Right renal pelvis (tissue), 4 donors: ENCODE measurements at regions not wholly inside any gene's neighbourhood (a gene's known extent, or its start where the extent isn't known, plus 50 kb on each side); places are given as distances from the start of the nearest gene placed in this dataset.
"Not testable (repeated sequence)": the region's sequence is repeated elsewhere in the genome, so short reads cannot be mapped to it uniquely, and the experiment has no call there.

Experiments used
- DNase-seq, 4 donors: peaks; one replicate each; pipeline ENCODE4 v3.0.0-alpha.2; 2013; ENCODE audit warnings: low read depth in 4 of 4, low spot score in 3 of 4, missing footprints in 1 of 4

- DNase-seq = no peak
Measured at GRCh38 chr20:29762620-29763019, 1494.8 kb upstream of the DEFB115 start.

GRCh38 chr20:29763821-29764511 lies 1493.5 kb upstream of the DEFB115 start:
- DNase-seq = no peak

DNA sequence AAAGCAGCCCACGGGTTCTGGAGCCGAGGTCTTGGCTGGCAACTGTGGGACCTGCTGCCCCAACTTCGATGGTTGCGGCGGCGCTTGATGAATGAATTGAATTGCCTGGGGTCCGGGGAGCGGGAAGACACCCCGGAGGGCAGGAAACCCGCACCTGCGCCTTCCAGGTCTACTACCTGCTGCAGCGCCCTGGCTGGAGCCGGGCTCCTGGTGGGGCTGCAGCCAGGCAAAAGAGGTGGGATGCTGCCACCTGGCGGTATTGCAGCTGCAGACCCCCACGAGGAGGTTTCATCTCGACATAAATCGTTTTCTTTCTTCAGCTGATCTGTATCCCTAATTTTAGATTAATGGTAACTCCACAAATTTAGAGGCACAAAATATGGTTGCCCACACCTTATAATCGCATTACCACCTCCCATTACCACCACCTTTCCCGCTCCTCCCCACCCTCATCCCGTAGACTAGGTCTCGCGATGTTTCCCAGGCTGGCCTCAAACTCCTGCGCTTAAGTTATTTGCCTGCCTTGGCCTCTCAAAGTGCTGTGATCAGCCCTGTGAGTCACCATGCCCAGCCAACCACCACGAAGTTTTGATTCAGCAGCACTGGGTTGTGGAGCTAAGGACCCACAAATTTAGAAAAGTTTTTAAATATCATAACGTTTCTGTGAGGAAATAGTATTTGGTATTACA lies 1492.4 kb upstream of the DEFB115 start:
- DNase-seq = not testable (repeated sequence)

DNA sequence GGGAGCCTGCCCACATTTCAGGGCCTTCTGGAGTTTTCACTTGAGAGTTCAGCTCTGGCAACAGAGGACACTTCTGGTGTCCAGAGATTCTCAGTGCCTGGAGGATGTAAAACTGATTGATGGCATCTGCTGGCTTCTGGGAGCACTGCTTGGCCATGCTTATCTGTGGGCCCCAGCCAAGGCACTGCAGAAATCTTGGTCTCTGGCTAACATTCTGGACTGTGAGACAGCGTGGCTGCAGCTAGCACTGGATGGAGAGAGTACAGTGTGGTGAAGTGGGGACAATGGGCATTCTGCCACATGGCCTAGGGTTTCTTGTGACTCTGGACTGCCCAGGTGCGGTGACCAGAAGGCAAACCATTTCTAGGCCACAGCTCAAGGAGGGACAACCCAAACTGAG lies 1479.4 kb upstream of the DEFB115 start:
- DNase-seq = not testable (repeated sequence)

DNA sequence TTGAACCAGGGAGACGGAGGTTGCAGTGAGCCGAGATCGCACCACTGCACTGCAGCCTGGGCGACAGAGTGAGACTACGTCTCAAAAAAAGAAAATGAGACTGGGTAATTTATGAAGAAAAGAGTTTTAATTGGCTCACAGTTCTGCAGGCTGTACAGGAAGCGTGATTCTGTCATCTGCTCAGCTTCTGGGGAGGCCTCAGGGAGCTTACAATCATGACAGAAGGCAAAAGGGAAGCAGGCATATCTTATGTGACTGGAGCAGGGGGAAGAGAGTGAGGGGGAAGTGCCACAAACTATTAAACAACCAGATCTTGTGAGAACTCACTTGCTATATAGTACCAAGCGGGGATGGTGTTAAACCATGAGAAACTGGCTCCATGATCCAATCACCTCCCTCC lies 1476.2 kb upstream of the DEFB115 start:
- not testable (repeated sequence) for DNase-seq

DNA sequence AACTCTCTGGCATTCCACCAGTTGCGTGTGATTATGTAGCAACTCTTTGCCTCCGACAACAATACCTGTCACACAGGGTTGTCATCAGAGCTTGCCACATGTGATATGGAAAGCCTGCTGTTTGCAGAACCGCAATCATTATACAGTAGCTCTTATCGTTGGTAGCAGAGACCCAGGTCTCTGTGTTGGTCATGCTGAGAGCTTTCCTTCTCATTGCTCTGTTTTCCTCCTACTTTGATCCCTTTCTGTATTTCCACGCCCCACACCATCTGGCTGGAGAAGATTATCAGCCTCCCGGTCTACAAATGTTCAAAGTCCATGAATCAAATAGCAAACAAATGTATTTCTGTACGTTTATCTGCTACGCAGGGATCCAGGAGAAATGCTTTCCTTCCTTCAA lies 1475.6 kb upstream of the DEFB115 start:
- DNase-seq = not testable (repeated sequence)

GRCh38 chr20:29787456-29787855 lies 1470.0 kb upstream of the DEFB115 start:
- not testable (repeated sequence) for DNase-seq

GRCh38 chr20:29790510-29790909 lies 1467.0 kb upstream of the DEFB115 start:
- DNase-seq = no peak

DNA sequence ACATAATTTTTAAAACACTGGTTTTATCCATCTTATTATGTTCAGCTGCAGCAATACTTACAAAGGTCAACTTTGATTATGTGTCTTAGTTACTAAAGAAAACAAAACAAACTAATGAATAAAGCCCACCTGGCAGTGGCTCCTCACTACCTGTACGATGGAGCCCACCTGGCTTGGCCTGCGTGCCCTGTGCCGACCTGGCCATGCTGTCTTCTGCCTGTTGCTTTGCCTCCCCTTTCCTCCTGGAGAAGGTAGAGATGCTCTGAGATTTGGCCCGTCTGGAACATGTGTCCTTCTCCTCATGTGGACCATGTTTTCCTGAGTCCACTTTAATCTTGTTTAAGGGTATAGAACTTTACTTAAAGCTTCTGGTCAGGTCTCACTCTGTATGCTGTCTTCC lies 1426.0 kb upstream of the DEFB115 start:
- DNase-seq = not testable (repeated sequence)

GRCh38 chr20:29868014-29868413 lies 1389.5 kb upstream of the DEFB115 start:
- not testable (repeated sequence) for DNase-seq

DNA sequence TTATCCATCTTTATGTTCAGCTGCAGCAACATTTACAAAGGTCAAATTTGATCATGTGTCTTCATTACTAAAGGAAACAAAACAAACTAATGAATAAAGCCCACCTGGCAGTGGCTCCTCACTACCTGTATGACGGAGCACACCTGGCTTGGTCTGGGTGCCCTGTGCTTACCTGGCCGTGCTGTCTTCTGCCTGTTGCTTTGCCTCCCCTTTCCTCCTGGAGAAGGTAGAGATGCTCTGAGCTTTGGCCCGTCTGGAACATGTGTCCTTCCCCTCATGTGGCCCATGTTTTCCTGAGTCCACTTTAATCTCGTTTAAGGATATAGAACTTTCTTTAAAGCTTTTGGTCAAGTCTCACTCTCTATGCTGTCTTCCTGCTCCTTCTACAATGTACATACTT lies 1388.8 kb upstream of the DEFB115 start:
- not testable (repeated sequence) for DNase-seq

- DNase-seq = not testable (repeated sequence)
Measured at GRCh38 chr20:29871816-29872215, 1385.6 kb upstream of the DEFB115 start.

GRCh38 chr20:29873946-29874345 lies 1383.5 kb upstream of the DEFB115 start:
- DNase-seq = peak in 2 of 4 donors; percentile 5 to 13

DNA sequence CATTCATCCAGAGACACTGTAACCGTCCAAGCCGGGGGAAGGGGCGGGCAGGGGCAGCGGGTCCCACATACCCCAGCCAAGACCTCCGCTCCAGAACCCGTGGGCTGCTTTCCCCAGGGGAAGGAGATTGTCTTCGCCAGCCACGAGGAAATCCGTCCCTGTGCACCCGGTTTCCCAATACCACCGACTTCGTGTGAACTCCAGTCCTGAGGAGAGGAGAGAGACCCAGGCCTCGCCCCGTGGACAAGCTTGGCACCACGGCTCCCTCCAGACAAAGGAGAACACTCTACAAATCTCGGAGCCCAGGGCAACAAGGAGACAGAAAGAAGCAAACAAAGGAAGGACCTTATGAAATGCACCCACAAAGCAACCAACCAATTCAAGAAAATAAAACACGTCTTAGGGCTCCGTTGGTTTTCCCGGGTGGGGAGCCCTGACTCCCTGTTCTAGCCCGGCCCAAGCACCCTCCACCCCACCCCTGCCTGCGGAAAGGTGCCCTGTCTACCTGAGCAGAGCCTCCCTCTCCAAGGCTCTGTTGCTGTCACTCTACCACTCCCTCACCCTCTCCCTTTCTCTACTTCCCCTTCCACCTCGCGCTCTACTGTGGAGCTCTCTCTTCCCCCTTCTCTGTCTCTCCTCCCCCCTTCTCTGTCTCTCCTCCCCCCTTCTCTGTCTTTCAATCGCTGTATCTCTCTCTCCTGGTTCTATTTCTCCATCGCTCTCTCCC lies 1382.8 kb upstream of the DEFB115 start:
- DNase-seq = no peak

DNA sequence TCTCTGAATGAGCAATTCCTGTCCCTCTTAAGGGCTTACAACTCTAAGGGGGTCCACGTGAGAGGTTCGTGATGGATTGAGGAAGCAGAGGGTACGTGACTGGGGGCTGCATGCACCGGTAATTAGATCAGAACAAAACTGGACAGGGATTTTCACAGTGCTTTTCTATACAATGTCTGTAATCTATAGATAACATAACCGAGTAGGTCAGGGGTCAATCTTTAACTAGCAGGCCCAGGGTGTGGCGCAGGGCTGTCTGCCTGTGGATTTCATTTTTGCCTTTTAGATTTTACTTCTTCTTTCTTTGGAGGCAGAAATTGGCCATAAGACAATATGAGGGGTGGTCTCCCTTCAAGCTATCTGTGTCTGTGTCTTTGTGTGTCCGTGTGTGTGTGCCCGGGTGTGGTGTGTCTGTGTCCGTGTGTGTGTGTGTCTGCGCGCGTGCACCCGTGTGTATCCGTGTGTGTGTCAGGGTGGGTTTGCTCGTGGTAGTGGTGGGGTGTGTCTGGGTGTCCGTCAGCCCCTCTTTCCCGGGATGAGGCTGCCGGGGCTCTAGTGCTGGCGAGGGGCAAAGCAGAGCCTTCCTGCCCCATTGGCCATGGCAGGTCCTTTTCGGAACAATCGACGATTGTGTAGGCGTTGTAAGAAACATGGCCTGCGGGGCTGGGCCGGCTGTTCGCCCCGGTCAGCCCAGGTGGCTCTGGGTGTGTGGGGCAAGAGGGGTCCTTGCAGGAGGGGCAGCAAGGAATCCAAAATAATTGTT lies 1382.0 kb upstream of the DEFB115 start:
- not testable (repeated sequence) for DNase-seq

DNA sequence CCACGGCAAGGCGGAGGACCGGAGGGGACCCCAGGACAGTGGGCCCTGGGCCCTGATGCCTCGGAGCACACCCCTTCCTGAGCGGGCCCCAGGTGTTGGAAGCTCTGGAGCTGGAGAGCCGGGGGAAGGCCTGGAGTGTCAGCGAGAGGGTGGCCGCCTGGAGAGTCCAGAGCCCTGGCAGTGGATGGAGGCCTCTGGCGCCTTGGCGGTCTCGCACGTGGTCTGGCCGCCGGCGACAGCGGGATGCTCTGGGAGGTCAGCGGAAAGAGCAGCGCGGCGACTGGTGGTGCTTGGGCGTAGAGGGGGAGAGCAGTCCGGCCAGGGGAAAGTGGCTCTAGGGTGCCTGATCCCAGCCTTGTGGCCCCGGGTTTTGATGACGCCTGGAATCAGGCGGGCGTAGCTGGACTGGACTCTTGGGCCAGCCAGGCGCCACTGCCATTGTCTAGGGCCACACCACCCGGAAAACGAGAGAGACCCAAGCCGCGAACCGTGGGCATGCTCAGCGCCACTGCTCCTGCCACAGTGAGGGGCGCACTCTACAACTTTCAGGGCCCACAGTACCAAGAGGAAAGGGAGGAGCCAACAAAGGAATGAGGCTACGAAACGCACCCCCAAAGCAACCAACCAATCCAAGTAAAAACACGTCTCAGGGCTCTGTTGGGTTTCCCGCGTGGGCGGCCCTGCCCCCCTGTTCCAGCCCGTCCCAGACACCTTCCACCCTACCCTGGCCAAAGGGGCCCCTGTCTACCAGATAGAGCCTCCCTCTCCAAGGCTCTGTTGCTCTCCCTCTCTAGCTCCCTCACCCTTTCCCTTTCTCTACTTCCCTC lies 1381.2 kb upstream of the DEFB115 start:
- not testable (repeated sequence) for DNase-seq

- DNase-seq = no peak
Measured at GRCh38 chr20:29876911-29877285, 1380.6 kb upstream of the DEFB115 start.

- DNase-seq = not testable (repeated sequence)
Measured at GRCh38 chr20:29877411-29878280, 1379.8 kb upstream of the DEFB115 start.

DNA sequence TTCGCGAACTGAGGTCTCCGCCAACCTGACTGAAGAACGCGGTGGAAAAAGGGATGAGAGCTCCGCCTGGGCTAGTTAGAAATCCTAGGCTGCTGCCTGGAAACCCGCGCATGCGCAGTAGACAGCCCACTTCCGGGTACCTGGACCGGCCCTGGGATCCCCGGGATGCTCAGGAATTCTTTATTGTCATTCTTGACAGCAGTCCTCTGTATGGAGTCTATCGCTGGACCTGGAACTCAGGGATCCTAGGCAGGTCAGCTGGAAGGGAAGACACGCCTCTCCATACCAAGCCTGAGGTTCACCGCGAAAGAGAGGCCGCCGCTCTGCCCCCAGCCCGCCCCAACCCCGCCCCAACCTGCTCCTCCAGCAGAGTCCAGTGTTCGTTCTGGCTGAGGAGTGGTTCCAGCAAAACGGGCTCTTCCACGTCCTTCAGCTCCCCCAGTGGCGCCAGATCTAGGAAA lies 1379.2 kb upstream of the DEFB115 start:
- DNase-seq = no peak
